Femur (tissue), 1 donor: ENCODE measurements at regions not wholly inside any gene's neighbourhood (a gene's known extent, or its start where the extent isn't known, plus 50 kb on each side); places are given as distances from the start of the nearest gene placed in this dataset.

Experiments
- DNase-seq: peaks from one replicate; pipeline ENCODE4 v3.0.0-alpha.2; 2017

DNA sequence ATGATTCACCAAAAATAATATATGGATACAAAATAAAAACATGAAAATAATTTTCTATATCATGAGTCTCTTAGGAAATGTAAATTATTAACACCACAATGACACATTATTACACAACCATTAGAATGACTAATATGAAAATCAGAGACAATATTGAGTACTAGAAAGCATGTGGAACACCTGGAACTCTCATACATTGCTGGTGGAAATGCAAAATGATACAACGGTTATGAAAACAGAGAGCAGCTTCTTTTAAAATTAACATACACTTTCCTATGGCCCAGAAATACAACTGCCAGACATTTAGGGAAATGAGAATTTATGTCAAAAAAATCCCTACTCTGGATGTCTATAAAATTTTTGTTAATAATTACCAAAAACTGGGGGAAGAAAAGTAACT lies 853.3 kb upstream of the MAN1A1 start:
- no peak for DNase-seq

- no peak for DNase-seq
Observed at GRCh38 chr6:120200853-120201252, 851.3 kb upstream of the MAN1A1 start.

GRCh38 chr6:120198033-120198432 lies 848.5 kb upstream of the MAN1A1 start:
- no peak for DNase-seq

- no peak for DNase-seq
Observed at GRCh38 chr6:120186080-120186479, 836.5 kb upstream of the MAN1A1 start.

GRCh38 chr6:120173250-120173649 lies 823.7 kb upstream of the MAN1A1 start:
- no peak for DNase-seq

DNA sequence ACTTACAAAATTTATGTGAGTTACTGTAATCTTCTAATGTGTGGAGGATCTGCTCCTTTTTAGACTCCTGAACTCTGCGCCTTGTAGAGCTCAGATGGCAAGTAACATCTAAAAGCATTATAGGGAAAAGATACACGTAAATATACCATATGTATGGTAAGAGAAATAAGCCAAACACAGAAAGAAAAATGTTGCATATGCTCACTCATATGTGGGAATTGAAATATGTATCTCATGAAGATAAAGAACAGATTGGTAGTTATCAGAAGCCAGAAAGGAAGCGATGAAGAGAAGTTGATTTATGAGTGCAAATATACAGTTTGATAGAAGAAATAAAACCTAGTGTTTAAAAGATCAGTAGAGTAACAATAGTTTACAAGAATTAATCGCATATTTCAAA lies 815.0 kb upstream of the MAN1A1 start:
- no peak for DNase-seq

DNA sequence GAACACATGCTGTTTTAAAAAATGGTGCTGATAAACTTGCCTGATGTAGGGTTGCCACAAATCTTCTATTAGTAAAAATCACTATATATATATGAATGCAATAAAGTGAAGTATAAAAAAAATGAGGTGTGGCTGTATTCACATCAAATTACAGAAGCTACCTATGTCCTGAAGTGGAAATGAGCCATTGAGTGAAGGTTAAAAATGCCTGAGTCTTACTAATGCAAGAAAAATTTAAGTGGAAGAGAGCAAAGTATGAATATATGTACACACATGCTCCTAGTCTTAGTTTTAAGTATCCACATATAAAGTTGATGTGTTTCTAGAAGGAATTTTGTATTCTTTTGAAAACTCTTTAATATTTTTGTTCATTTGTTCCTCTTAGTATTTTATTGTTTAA lies 808.3 kb upstream of the MAN1A1 start:
- DNase-seq = no peak

DNA sequence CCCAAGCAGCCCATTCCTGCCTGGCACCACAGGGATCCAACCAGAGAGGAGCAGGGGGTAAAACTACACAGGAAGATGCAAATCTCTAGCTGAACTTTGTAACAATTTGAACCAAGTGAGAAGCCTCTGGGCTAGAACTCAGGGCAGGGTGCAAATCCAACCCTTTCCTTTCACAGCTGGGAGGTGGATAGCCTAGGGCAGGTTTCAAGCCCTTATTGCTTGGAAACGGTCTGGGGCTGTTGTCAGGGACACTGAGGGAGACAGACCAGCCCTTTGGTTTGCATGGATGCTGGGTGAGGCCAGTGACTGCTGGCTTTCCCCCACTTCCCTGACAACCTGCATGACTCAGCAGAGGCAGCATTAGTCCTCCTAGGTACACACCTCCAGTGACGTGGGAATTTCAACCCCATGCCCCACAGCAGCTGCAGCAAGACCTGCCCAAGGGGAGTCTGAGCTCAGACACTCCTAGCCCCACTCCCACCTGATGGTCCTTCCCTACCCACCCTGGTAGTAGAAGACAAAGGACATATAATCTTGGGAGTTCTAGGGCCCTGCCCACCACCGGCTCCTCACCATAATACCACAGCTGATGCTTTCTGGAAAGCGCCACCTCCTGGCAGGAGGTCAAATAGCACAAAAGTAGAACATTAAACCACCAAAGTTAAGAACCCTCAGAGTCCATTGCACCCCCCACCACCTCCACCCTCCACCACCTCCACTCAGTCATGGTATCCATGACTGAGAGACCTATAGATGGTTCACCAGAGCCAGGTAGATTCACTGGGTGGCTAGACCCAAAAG lies 797.7 kb upstream of the MAN1A1 start:
- DNase-seq = no peak

- no peak for DNase-seq
Observed at GRCh38 chr6:120141601-120142000, 792.0 kb upstream of the MAN1A1 start.

GRCh38 chr6:120137492-120137891 lies 787.9 kb upstream of the MAN1A1 start:
- no peak for DNase-seq

DNA sequence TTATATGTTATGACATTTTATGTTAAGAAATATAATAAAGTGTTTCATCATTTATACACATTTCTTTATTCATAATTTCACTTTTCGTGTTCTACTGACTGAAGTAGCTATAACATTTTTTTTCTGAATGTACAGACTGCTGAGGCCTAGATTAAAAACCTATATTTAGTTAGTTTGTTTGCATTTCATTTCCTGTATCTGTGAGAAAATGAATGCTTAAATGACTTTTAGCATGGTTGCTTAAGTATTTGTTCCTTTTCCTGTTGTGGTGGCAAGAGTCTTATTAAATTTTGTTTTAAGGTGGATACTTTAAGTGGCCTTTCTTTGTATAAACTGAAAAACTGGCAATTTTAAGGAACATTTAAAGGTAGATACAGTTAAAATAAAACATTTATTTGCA lies 779.7 kb upstream of the MAN1A1 start:
- no peak for DNase-seq

- DNase-seq = no peak
Observed at GRCh38 chr6:120122401-120122800, 772.8 kb upstream of the MAN1A1 start.

DNA sequence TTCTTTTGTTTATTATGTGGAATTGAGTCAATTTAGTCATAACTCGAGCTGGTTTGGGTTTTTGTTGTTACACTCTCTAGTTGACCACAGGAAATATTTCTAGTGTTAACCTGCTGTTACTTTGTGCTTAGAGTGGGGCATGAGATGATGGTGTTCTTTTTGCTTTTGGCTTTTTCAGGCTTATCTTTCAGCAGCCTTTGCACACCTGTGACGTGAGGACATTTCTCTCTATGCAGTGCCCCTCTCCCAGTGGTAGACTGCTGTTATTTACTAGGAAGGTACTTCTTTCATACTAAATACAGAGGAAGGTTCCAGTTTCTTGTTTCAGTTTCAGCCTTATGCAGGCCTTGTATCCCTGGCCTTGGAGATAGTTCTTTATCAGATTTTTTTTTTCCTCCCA lies 766.8 kb upstream of the MAN1A1 start:
- no peak for DNase-seq

GRCh38 chr6:120112980-120113379 lies 763.4 kb upstream of the MAN1A1 start:
- DNase-seq = no peak

GRCh38 chr6:120111001-120111400 lies 761.4 kb upstream of the MAN1A1 start:
- DNase-seq = no peak

GRCh38 chr6:120108061-120108795 lies 758.7 kb upstream of the MAN1A1 start:
- no peak for DNase-seq

DNA sequence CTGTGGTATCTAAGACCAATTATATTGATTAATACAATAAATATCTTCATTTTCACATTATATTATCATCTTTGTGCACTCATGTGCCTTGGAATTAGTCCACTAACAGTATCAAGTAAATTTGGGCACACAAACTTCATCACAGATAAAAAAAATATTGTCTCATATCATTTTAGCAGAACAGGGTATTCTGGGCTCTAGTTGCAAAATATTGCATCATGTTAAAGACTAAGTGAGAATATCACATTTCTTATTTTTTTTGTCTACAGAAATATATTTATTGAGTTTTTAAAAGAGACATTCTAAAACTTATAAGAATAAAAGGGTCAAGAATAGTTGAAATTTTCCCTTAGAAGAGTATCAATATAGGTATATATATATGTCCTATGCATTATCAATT lies 754.1 kb upstream of the MAN1A1 start:
- no peak for DNase-seq

DNA sequence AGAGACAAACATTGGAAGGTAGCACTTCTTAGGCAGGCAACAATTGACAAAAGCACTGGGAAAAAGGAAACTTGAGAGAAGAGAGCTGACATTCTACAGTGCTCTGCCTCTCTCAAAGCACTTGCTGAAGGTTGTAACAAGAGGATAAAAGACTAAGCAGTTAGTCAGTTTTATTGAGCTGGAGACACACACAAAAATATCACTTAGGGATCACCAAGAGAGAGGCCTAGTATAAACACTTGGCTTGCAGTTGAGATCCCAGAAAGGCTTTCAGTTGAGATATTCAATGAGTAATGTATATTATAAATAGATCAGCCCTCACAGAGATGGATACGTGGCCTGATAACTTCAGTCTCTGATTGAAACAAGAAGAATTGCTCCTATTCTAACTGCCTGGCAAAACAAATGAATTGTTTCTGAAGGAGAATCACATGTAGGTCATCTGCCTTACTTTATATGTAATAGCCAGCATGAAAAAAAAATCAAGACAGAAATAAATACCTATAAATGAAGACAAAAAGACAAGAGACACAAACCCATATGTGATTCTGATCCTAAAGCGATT lies 747.2 kb upstream of the MAN1A1 start:
- no peak for DNase-seq

DNA sequence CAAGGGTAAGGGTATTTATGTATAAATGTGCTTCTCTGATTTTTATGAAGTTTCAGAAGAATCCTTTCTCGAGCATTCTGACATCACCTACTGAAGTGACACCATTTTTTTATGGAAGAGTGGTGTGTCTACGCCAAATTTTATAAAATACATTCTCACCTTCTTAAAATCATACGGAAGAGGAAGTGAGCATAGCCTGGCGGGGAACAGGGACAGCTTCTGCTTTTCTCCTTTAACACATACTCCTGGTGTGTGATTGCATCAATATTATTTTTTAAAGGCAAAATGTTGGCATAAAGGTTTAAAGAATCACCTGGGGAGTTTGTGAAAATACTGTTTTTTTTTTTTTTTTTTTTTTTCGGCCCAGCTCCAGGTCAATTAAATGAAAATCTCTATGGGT lies 733.6 kb upstream of the MAN1A1 start:
- DNase-seq = no peak

GRCh38 chr6:120077489-120077888 lies 727.9 kb upstream of the MAN1A1 start:
- DNase-seq = peak; percentile 20

- DNase-seq = no peak
Observed at GRCh38 chr6:120058410-120058809, 708.8 kb upstream of the MAN1A1 start.

DNA sequence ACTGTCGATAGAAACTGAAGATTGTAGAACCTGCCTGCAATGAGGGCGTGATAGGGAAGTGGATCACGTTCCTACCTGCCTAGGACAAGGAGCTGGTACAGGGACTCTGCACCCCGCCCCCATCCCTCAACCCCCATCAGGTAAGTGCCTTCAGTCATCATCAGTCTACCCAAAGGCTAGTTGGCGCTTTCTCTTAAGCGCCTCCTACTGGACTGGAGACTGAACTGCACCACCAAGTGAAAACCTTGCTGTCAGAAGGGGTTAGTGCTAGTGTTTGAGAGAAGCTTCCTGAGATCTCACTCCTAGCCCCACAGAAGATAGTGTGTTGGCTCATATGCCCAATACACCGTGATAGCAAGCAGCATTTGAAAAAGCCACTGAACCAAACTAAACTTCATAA lies 706.5 kb upstream of the MAN1A1 start:
- DNase-seq = no peak

DNA sequence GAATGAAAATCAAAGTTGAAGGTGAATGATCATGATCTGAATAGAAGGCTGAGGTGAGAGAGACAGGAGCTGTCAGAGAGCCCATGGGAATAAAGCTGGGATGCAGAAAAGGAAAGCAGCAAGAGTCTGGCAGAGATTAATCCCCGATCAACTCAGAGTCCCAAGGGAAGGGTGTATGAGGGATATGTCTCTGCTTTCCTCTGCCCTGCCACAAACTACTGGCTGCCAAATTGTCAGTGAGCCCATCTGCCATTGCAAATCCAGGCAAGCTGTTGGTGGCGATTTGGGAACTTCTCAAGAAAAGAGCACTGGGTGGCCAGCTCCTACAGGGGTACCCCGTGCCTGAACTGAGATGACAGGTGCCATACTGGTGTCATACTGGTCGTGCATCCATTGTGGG lies 705.5 kb upstream of the MAN1A1 start:
- DNase-seq = no peak

DNA sequence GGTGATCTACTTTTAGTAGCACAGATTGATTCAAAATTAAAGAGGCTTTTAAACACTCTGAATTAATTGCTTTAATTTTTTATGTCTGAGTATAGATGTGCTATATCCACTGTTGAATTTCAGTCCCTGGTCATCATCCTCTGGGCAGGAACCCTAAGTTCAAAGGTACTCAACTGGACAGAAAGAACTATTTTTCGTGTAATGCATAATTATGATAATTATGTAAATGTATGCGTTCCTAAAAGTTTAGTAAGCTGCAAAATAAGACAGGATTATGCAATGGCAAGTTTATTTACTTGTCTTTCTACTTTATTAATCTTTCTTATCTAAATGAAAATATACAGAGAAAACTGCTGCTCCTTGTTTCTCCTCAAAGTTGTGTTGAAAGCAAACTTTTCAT lies 690.1 kb upstream of the MAN1A1 start:
- no peak for DNase-seq
